GM12878 (cell line): ENCODE measurements at regions not wholly inside any gene's neighbourhood (a gene's known extent, or its start where the extent isn't known, plus 50 kb on each side); places are given as distances from the start of the nearest gene placed in this dataset.

Experiments used
- ATAC-seq: fragments of 200-7000 bp; cut with Tn5 transposase; 3 replicates; pipeline ENCODE4 v1.9.1; 2020; ENCODE audit warnings: mild to moderate bottlenecking, moderate library complexity
- BruUV-seq: library from RNA; stranded (reverse); fragments of 400-500 nt; replicated peaks from 2 replicates; lab custom pipeline; 2021; lab: Mats Ljungman, UMichigan
- CTCF ChIA-PET: fragments of 300-600 bp; sonication (Branson Sonifier 250); formaldehyde crosslinking; extraction: SDS; loops from one replicate; lab custom pipeline; 2021; ENCODE audit warnings: inconsistent platforms; lab: Yijun Ruan, JAX
- POLR2A ChIA-PET: fragments of 350-600 bp; formaldehyde crosslinking; extraction: SDS; loops from one replicate; lab custom pipeline; 2021; ENCODE audit warnings: inconsistent platforms; lab: Charles Lee
- RAD21 ChIA-PET: fragments of 300-600 bp; sonication (Branson Sonifier 250); formaldehyde crosslinking; loops from one replicate; lab custom pipeline; 2023; ENCODE audit warnings: antibody characterized with exemption; ENCODE audit not compliant: unreplicated experiment; lab: Charles Lee
- SMC1A ChIA-PET: fragments of 300-600 bp; sonication (Branson Sonifier 250); formaldehyde crosslinking; loops from one replicate; lab custom pipeline; 2023; ENCODE audit not compliant: unreplicated experiment, uncharacterized antibody; lab: Charles Lee
- DNase-seq: peaks from one replicate; pipeline ENCODE4 v3.0.0-alpha.2; 2011; ENCODE audit warnings: low read depth, low spot score
- FAIRE-seq: peaks from 3 replicates; lab custom pipeline; 2011; peaks lifted over from hg19 to GRCh38; lab: Jason Lieb, UNC
- H2AFZ ChIP-seq: 2 replicates; pipeline ENCODE4 v1.6.0; 2011; ENCODE audit warnings: low read depth, low read length, control low read depth; ENCODE audit not compliant: control insufficient read depth
- H3K27ac ChIP-seq: 2 replicates; pipeline ENCODE4 v1.5.1; 2011; ENCODE audit warnings: control low read depth; ENCODE audit not compliant: control insufficient read depth, insufficient read depth
- H3K27me3 ChIP-seq, 2 experiments: replicated peaks in 1 of 2; 2 replicates each; pipeline versions ENCODE4 v1.6.0 to v1.6.1; 2011; ENCODE audit warnings: low read length in 1 of 2; ENCODE audit not compliant: control insufficient read depth in 2 of 2, insufficient read depth in 2 of 2
- H3K36me3 ChIP-seq, 2 experiments: 2 replicates each; pipeline ENCODE4 v1.5.1; 2011; ENCODE audit warnings: low read length in 1 of 2; ENCODE audit not compliant: control insufficient read depth in 2 of 2, insufficient read depth in 2 of 2
- H3K4me1 ChIP-seq: 2 replicates; pipeline ENCODE4 v1.6.1; 2011; ENCODE audit warnings: mild to moderate bottlenecking, low read length, moderate library complexity, mixed read lengths; ENCODE audit not compliant: control insufficient read depth, insufficient read depth
- H3K4me2 ChIP-seq: 2 replicates; pipeline ENCODE4 v1.6.0; 2011; ENCODE audit warnings: control low read depth; ENCODE audit not compliant: control insufficient read depth, insufficient read depth
- H3K4me3 ChIP-seq: fragments of 200-600 bp; sonication (generic); 2 replicates; pipeline ENCODE4 v1.5.1; 2016
- H3K79me2 ChIP-seq: 2 replicates; pipeline ENCODE4 v1.6.0; 2011; ENCODE audit warnings: low read length; ENCODE audit not compliant: control insufficient read depth, insufficient read depth
- H3K9ac ChIP-seq: 2 replicates; pipeline ENCODE4 v1.8.0; 2011; ENCODE audit warnings: low read length, control low read depth, mixed read lengths; ENCODE audit not compliant: control insufficient read depth, insufficient read depth
- H3K9me3 ChIP-seq: replicated peaks from 3 replicates; pipeline ENCODE4 v1.5.1; 2011; ENCODE audit warnings: mild to moderate bottlenecking, low read length; ENCODE audit not compliant: control insufficient read depth, insufficient read depth
- H4K20me1 ChIP-seq: 2 replicates; pipeline ENCODE4 v1.6.0; 2011; ENCODE audit not compliant: control insufficient read depth, insufficient read depth
- GATAD2B ChIP-seq: fragments of 450-650 bp; conservative IDR thresholded peaks from 2 replicates; pipeline ENCODE4 v1.6.1; 2017; ENCODE audit warnings: low read depth, mild to moderate bottlenecking, moderate library complexity
- SMARCA5 ChIP-seq: fragments of 450-650 bp; IDR thresholded peaks from 2 replicates; pipeline ENCODE4 v1.6.1; 2017; ENCODE audit warnings: mild to moderate bottlenecking
- SPI1 ChIP-seq: IDR thresholded peaks from 2 replicates; pipeline ENCODE4 v1.6.1; 2011; ENCODE audit warnings: low read depth, mild to moderate bottlenecking, low read length, moderate library complexity, borderline replicate concordance; ENCODE audit not compliant: insufficient read depth
- TCF7 ChIP-seq: IDR thresholded peaks from 2 replicates; pipeline ENCODE4 v1.6.1; 2014; ENCODE audit warnings: antibody characterized with exemption, borderline replicate concordance
- YY1 ChIP-seq: IDR thresholded peaks from 2 replicates; pipeline ENCODE4 v1.6.1; 2011; ENCODE audit warnings: low read depth, mild to moderate bottlenecking, low read length
- ZBED1 ChIP-seq: IDR thresholded peaks from 2 replicates; pipeline ENCODE4 v1.6.1; 2016; ENCODE audit warnings: borderline replicate concordance
- WGBS: methylation state at CpG from one replicate; pipeline ENCODE4 v1.1.6; 2016; ENCODE audit warnings: low lambda C conversion rate; ENCODE audit not compliant: insufficient replicate concordance, insufficient coverage; ENCODE audit errors: missing lambda C conversion rate; 5-methylcytosine and 5-hydroxymethylcytosine counted together
- in situ Hi-C: fragments of 300-500 bp; cut with MboI; formaldehyde crosslinking; loops from 9 replicates; pipeline ENCODE4 v1.14.3; 2018; ENCODE audit warnings: mixed read lengths
- intact Hi-C: fragments of 100-400 bp; cut with micrococcal nuclease; formaldehyde crosslinking; loops from one replicate; pipeline ENCODE4 v1.14.2; 2022; ENCODE audit not compliant: unreplicated experiment
- TF ChIP-seq, protein P1 (sequence below): fragments of 450-650 bp; formaldehyde crosslinking; IDR thresholded peaks from 2 replicates; pipeline ENCODE4 v1.4.0; 2022; ENCODE audit warnings: mild to moderate bottlenecking, moderate library complexity
- TF ChIP-seq, protein P2 (sequence below): IDR thresholded peaks from 2 replicates; pipeline ENCODE4 v1.6.1; 2011; ENCODE audit warnings: low read depth, low read length, improper control_type of control experiment, borderline replicate concordance
- TF ChIP-seq, protein P3 (sequence below): fragments of 450-650 bp; IDR thresholded peaks from 2 replicates; pipeline ENCODE4 v1.6.1; 2017; ENCODE audit warnings: antibody characterized with exemption, mild to moderate bottlenecking, moderate library complexity
- TF ChIP-seq, protein P4 (sequence below): IDR thresholded peaks from 2 replicates; pipeline ENCODE4 v1.6.1; 2012; ENCODE audit warnings: low read depth, low read length, improper control_type of control experiment

DNA sequence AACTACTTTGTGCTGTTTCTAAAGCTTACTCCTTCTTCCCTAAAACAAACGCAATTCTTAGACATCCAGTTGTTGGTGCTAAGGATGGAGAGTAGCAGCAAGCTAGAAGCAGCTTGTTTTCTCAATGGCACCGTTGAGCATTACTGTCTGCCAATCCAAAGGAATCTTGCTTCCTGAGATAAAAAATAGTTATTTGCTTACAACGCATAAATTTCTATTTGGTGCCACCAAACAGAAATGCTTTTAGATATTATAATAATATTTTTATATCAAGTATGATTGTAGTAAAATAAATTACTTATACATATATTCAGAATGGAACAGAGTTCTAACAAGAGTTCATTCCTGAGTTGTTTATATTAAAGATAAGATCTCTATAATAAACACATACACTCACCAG, 434.7 kb downstream of the CPS1 start:
- H3K79me2 ChIP-seq: no peaks in the 10 kb centered on the region
- FAIRE-seq: no peak
- in situ Hi-C loops: no loop called here
- POLR2A ChIA-PET: no interaction called here
- no peaks in the 10 kb centered on the region for H4K20me1 ChIP-seq
- H3K4me3 ChIP-seq: no peak overlapping the region
- SMC1A ChIA-PET: no interaction called here
- no peak overlapping the region for H3K27ac ChIP-seq
- RAD21 ChIA-PET: no interaction called here
- no peaks in the 10 kb centered on the region for H3K4me1 ChIP-seq
- H3K4me2 ChIP-seq: no peak overlapping the region
- no peak for DNase-seq
- ATAC-seq: no peak
- no peaks in the 10 kb centered on the region for H3K27me3 ChIP-seq
- no peak overlapping the region for H3K9ac ChIP-seq
- H3K9me3 ChIP-seq: no peaks in the 10 kb centered on the region
- CTCF ChIA-PET: no interaction called here
- H2AFZ ChIP-seq: no peak overlapping the region
- TF ChIP-seq SMARCA5: no peak
- no peak for TF ChIP-seq GATAD2B
- no peak for TF ChIP-seq SPI1
- TF ChIP-seq, protein P1, sequence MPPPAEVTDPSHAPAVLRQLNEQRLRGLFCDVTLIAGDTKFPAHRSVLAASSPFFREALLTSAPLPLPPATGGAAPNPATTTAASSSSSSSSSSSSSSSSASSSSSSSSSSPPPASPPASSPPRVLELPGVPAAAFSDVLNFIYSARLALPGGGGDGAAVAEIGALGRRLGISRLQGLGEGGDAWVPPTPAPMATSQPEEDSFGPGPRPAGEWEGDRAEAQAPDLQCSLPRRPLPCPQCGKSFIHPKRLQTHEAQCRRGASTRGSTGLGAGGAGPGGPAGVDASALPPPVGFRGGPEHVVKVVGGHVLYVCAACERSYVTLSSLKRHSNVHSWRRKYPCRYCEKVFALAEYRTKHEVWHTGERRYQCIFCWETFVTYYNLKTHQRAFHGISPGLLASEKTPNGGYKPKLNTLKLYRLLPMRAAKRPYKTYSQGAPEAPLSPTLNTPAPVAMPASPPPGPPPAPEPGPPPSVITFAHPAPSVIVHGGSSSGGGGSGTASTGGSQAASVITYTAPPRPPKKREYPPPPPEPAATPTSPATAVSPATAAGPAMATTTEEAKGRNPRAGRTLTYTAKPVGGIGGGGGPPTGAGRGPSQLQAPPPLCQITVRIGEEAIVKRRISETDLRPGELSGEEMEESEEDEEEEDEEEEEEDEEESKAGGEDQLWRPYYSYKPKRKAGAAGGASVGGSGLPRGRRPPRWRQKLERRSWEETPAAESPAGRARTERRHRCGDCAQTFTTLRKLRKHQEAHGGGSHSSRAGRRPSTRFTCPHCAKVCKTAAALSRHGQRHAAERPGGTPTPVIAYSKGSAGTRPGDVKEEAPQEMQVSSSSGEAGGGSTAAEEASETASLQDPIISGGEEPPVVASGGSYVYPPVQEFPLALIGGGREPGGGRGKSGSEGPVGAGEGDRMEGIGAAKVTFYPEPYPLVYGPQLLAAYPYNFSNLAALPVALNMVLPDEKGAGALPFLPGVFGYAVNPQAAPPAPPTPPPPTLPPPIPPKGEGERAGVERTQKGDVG (CRISPR knock-in tag): no peak
- no peak for TF ChIP-seq ZBED1
- TF ChIP-seq, protein P2, sequence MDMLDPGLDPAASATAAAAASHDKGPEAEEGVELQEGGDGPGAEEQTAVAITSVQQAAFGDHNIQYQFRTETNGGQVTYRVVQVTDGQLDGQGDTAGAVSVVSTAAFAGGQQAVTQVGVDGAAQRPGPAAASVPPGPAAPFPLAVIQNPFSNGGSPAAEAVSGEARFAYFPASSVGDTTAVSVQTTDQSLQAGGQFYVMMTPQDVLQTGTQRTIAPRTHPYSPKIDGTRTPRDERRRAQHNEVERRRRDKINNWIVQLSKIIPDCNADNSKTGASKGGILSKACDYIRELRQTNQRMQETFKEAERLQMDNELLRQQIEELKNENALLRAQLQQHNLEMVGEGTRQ: no peak
- TF ChIP-seq, protein P3, sequence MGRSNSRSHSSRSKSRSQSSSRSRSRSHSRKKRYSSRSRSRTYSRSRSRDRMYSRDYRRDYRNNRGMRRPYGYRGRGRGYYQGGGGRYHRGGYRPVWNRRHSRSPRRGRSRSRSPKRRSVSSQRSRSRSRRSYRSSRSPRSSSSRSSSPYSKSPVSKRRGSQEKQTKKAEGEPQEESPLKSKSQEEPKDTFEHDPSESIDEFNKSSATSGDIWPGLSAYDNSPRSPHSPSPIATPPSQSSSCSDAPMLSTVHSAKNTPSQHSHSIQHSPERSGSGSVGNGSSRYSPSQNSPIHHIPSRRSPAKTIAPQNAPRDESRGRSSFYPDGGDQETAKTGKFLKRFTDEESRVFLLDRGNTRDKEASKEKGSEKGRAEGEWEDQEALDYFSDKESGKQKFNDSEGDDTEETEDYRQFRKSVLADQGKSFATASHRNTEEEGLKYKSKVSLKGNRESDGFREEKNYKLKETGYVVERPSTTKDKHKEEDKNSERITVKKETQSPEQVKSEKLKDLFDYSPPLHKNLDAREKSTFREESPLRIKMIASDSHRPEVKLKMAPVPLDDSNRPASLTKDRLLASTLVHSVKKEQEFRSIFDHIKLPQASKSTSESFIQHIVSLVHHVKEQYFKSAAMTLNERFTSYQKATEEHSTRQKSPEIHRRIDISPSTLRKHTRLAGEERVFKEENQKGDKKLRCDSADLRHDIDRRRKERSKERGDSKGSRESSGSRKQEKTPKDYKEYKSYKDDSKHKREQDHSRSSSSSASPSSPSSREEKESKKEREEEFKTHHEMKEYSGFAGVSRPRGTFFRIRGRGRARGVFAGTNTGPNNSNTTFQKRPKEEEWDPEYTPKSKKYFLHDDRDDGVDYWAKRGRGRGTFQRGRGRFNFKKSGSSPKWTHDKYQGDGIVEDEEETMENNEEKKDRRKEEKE: no peak
- TF ChIP-seq TCF7: no peak
- no peak for TF ChIP-seq YY1
- TF ChIP-seq, protein P4, sequence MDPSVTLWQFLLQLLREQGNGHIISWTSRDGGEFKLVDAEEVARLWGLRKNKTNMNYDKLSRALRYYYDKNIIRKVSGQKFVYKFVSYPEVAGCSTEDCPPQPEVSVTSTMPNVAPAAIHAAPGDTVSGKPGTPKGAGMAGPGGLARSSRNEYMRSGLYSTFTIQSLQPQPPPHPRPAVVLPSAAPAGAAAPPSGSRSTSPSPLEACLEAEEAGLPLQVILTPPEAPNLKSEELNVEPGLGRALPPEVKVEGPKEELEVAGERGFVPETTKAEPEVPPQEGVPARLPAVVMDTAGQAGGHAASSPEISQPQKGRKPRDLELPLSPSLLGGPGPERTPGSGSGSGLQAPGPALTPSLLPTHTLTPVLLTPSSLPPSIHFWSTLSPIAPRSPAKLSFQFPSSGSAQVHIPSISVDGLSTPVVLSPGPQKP: no peak
- TF ChIP-seq, all 136 proteins: peak for 0
- H3K36me3 ChIP-seq: no peaks in the 10 kb centered on the region
- BruUV-seq: no TSS peak
- intact Hi-C loops: no loop called here
- 40% methylated on average over 3 of the region's 3 CpGs for WGBS
